ENCODE measurements at regions not wholly inside any gene's neighbourhood (a gene's known extent, or its start where the extent isn't known, plus 50 kb on each side); places are given as distances from the start of the nearest gene placed in this dataset.

GRCh38 chr5:121573721-121574382, 277.8 kb upstream of the FTMT start:
- in situ Hi-C loops (cut with MboI; ENCODE audit: low sequenced_read_pairs) (no loop called here), dilution Hi-C loops (cut with HindIII; ENCODE audit: low sequenced_read_pairs, unreplicated experiment) (no loop called here), intact Hi-C loops (cut with micrococcal nuclease) (no loop called here)
- no peak overlapping the region for H2AK5ac ChIP-seq (ENCODE audit: low read depth, low read length)
- TF ChIP-seq FOS (IDR thresholded peaks at IDR 0.05; ENCODE audit: low read depth, low read length) (no peak), SMC3 (IDR thresholded peaks at IDR 0.05; ENCODE audit: low read depth, low read length) (no peak), MXI1 (IDR thresholded peaks at IDR 0.05; ENCODE audit: borderline replicate concordance, low read depth, low read length) (no peak), BHLHE40 (IDR thresholded peaks at IDR 0.05; ENCODE audit: low read depth, low read length) (no peak), RCOR1 (IDR thresholded peaks at IDR 0.05; ENCODE audit: insufficient replicate concordance, low read length) (no peak), NFE2L2 (IDR thresholded peaks at IDR 0.05; ENCODE audit: low read depth, low read length) (no peak), RFX5 (IDR thresholded peaks at IDR 0.05; ENCODE audit: low read depth, low read length) (no peak), CEBPB (IDR thresholded peaks at IDR 0.05; ENCODE audit: low read depth, low read length) (no peak), RAD21 (IDR thresholded peaks at IDR 0.05; ENCODE audit: low read length) (no peak)
- TF ChIP-seq, protein P1, sequence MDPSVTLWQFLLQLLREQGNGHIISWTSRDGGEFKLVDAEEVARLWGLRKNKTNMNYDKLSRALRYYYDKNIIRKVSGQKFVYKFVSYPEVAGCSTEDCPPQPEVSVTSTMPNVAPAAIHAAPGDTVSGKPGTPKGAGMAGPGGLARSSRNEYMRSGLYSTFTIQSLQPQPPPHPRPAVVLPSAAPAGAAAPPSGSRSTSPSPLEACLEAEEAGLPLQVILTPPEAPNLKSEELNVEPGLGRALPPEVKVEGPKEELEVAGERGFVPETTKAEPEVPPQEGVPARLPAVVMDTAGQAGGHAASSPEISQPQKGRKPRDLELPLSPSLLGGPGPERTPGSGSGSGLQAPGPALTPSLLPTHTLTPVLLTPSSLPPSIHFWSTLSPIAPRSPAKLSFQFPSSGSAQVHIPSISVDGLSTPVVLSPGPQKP (IDR thresholded peaks at IDR 0.05; ENCODE audit: borderline replicate concordance, low read depth, low read length): no peak
- TF ChIP-seq, protein P2, sequence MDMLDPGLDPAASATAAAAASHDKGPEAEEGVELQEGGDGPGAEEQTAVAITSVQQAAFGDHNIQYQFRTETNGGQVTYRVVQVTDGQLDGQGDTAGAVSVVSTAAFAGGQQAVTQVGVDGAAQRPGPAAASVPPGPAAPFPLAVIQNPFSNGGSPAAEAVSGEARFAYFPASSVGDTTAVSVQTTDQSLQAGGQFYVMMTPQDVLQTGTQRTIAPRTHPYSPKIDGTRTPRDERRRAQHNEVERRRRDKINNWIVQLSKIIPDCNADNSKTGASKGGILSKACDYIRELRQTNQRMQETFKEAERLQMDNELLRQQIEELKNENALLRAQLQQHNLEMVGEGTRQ (IDR thresholded peaks at IDR 0.05; ENCODE audit: low read depth, low read length): no peak
- TF ChIP-seq, protein P3, sequence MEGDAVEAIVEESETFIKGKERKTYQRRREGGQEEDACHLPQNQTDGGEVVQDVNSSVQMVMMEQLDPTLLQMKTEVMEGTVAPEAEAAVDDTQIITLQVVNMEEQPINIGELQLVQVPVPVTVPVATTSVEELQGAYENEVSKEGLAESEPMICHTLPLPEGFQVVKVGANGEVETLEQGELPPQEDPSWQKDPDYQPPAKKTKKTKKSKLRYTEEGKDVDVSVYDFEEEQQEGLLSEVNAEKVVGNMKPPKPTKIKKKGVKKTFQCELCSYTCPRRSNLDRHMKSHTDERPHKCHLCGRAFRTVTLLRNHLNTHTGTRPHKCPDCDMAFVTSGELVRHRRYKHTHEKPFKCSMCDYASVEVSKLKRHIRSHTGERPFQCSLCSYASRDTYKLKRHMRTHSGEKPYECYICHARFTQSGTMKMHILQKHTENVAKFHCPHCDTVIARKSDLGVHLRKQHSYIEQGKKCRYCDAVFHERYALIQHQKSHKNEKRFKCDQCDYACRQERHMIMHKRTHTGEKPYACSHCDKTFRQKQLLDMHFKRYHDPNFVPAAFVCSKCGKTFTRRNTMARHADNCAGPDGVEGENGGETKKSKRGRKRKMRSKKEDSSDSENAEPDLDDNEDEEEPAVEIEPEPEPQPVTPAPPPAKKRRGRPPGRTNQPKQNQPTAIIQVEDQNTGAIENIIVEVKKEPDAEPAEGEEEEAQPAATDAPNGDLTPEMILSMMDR (conservative IDR thresholded peaks at IDR 0.05; ENCODE audit: low read depth, low read length): no peak
- DNase-seq: no peak
- H3K27me3 ChIP-seq (ENCODE audit: control insufficient read depth, insufficient read depth, low read length): no peaks in the 10 kb centered on the region
- H3K9ac ChIP-seq (ENCODE audit: low read depth, low read length): no peak overlapping the region
- no peak overlapping the region for H2BK5ac ChIP-seq (ENCODE audit: low read depth, low read length, poor library complexity, severe bottlenecking)
- no peak overlapping the region for H2BK120ac ChIP-seq (ENCODE audit: low read depth, low read length)
- no peak overlapping the region for H3K56ac ChIP-seq (ENCODE audit: extremely low read depth, insufficient read depth, low read length)
- no peak for ATAC-seq (ENCODE audit: low read depth)
- H2AK9ac ChIP-seq (replicated peaks; ENCODE audit: low read depth, low read length, poor library complexity): no peak overlapping the region
- no TSS peak for BruUV-seq (replicated peaks)
- H3K4me1 ChIP-seq (ENCODE audit: control insufficient read depth, insufficient read depth, low read length): no peaks in the 10 kb centered on the region
- H4K5ac ChIP-seq (ENCODE audit: low read depth, low read length): no peak overlapping the region
- no peak overlapping the region for H3K14ac ChIP-seq (replicated peaks; ENCODE audit: low read depth, low read length)
- no peaks in the 10 kb centered on the region for H4K20me1 ChIP-seq (ENCODE audit: insufficient read depth, low read length)
- no peaks in the 10 kb centered on the region for H3K9me3 ChIP-seq (ENCODE audit: control insufficient read depth, insufficient read depth, low read length)
- no peak overlapping the region for H3K18ac ChIP-seq (ENCODE audit: low read depth, low read length)
- no peak overlapping the region for H3K27ac ChIP-seq (ENCODE audit: insufficient read depth, low read length)
- H3K4ac ChIP-seq (ENCODE audit: low read depth, low read length): no peak overlapping the region
- CTCF ChIA-PET: no interaction called here
- no peak overlapping the region for H3K4me3 ChIP-seq (ENCODE audit: insufficient read depth, low read depth, low read length)
- no peak overlapping the region for H4K91ac ChIP-seq (ENCODE audit: insufficient read depth, low read depth, low read length)
- no peak overlapping the region for H3K23ac ChIP-seq (ENCODE audit: low read depth, low read length)
- POLR2A ChIA-PET (ENCODE audit: unreplicated experiment): no interaction called here
- H3K9me1 ChIP-seq (ENCODE audit: insufficient read depth, low read length): no peaks in the 10 kb centered on the region
- no peak overlapping the region for H4K8ac ChIP-seq (ENCODE audit: low read depth in 2 of 2, low read length in 2 of 2)
- H3K79me1 ChIP-seq (ENCODE audit: low read depth in 1 of 2, low read length in 2 of 2): no peaks in the 10 kb centered on the region
- H3K36me3 ChIP-seq (ENCODE audit: control insufficient read depth, insufficient read depth, low read length): no peaks in the 10 kb centered on the region
- WGBS, 2 experiments (ENCODE audit: extremely low coverage in 2 of 2, insufficient read length in 1 of 2): no CpG with 5 or more reads among the region's 1 CpG
- H2AFZ ChIP-seq (replicated peaks; ENCODE audit: low read length, poor library complexity): no peak overlapping the region
- no peak overlapping the region for H2BK15ac ChIP-seq (ENCODE audit: low read depth, low read length)
- H3K4me2 ChIP-seq (ENCODE audit: low read depth, low read length): no peak overlapping the region
- H2BK20ac ChIP-seq (ENCODE audit: low read depth, low read length): no peak overlapping the region

Measured in IMR-90 (cell line).